ENCODE measurements at regions not wholly inside any gene's neighbourhood (a gene's known extent, or its start where the extent isn't known, plus 50 kb on each side); places are given as distances from the start of the nearest gene placed in this dataset.

GRCh38 chr6:43985329-43985728 lies 141.9 kb downstream of the MRPL14 start:
- in situ Hi-C loops (cut with HindIII; ENCODE audit: low sequenced_read_pairs) = no loop called here

GRCh38 chr6:43984442-43985321 lies 142.6 kb downstream of the MRPL14 start:
- in situ Hi-C loops (cut with HindIII; ENCODE audit: low sequenced_read_pairs) = no loop called here

GRCh38 chr6:43983632-43984031 lies 143.6 kb downstream of the MRPL14 start:
- in situ Hi-C loops (cut with HindIII; ENCODE audit: low sequenced_read_pairs) = no loop called here

- in situ Hi-C loops (cut with HindIII; ENCODE audit: low sequenced_read_pairs) = no loop called here
Observed at GRCh38 chr6:43983191-43983590, 144.1 kb downstream of the MRPL14 start.

- in situ Hi-C loops (cut with HindIII; ENCODE audit: low sequenced_read_pairs) = no loop called here
Observed at GRCh38 chr6:43982084-43982625, 145.1 kb downstream of the MRPL14 start.

GRCh38 chr6:43981363-43981990 lies 145.8 kb downstream of the MRPL14 start:
- in situ Hi-C loops (cut with HindIII; ENCODE audit: low sequenced_read_pairs) = no loop called here

- in situ Hi-C loops (cut with HindIII; ENCODE audit: low sequenced_read_pairs) = no loop called here
Observed at GRCh38 chr6:43980004-43980795, 147.1 kb downstream of the MRPL14 start.

- in situ Hi-C loops (cut with HindIII; ENCODE audit: low sequenced_read_pairs) = loop anchor here (5.0 kb wide), 1 partner anchor 162 kb away; no protein-coding TSS in a partner anchor
Observed at GRCh38 chr6:43979525-43979924, 147.7 kb downstream of the MRPL14 start.

GRCh38 chr6:43978473-43979346 lies 148.5 kb downstream of the MRPL14 start:
- in situ Hi-C loops (cut with HindIII; ENCODE audit: low sequenced_read_pairs) = loop anchor here (5.0 kb wide), 1 partner anchor 161 kb away; no protein-coding TSS in a partner anchor

GRCh38 chr6:43977404-43978111 lies 149.7 kb downstream of the MRPL14 start:
- in situ Hi-C loops (cut with HindIII; ENCODE audit: low sequenced_read_pairs) = loop anchor here (5.0 kb wide), 1 partner anchor 160 kb away; no protein-coding TSS in a partner anchor

- in situ Hi-C loops (cut with HindIII; ENCODE audit: low sequenced_read_pairs) = loop anchor here (5.0 kb wide), 1 partner anchor 160 kb away; no protein-coding TSS in a partner anchor
Observed at GRCh38 chr6:43976706-43977403, 150.4 kb downstream of the MRPL14 start.

- in situ Hi-C loops (cut with HindIII; ENCODE audit: low sequenced_read_pairs) = loop anchor here (5.0 kb wide), 1 partner anchor 157 kb away; no protein-coding TSS in a partner anchor
Observed at GRCh38 chr6:43974643-43975230, 152.5 kb downstream of the MRPL14 start.

- in situ Hi-C loops (cut with HindIII; ENCODE audit: low sequenced_read_pairs) = no loop called here
Observed at GRCh38 chr6:43973357-43973756, 153.9 kb downstream of the MRPL14 start.

- in situ Hi-C loops (cut with HindIII; ENCODE audit: low sequenced_read_pairs) = no loop called here
Observed at GRCh38 chr6:43972913-43973300, 154.3 kb downstream of the MRPL14 start.

- in situ Hi-C loops (cut with HindIII; ENCODE audit: low sequenced_read_pairs) = no loop called here
Observed at GRCh38 chr6:43972179-43972912, 154.9 kb downstream of the MRPL14 start.

- in situ Hi-C loops (cut with HindIII; ENCODE audit: low sequenced_read_pairs) = no loop called here
Observed at GRCh38 chr6:43971776-43972126, 155.5 kb downstream of the MRPL14 start.

GRCh38 chr6:43970913-43971775 lies 156.1 kb downstream of the MRPL14 start:
- in situ Hi-C loops (cut with HindIII; ENCODE audit: low sequenced_read_pairs) = no loop called here

All from DLD1 (cell line).